ENCODE measurements at regions not wholly inside any gene's neighbourhood (a gene's known extent, or its start where the extent isn't known, plus 50 kb on each side); places are given as distances from the start of the nearest gene placed in this dataset.

- Mint-ChIP-seq H3K4me3 (no peak overlapping the region), H3K9me3 (no peaks in the 10 kb centered on the region), H3K4me1 (no peaks in the 10 kb centered on the region), H3K36me3 (no peaks in the 10 kb centered on the region), H3K27ac (no peak overlapping the region), H3K27me3 (ENCODE audit: low read depth in 3 of 3) (peaks cover 0 to 2% (median 2%) of the 10 kb centered on the region in 3 donors)
- DNase-seq = no peak
Observed at GRCh38 chr6:21977346-21977745, 319.5 kb downstream of the PRL start.

GRCh38 chr6:21981235-21981833 is 315.5 kb downstream of the PRL start:
- H3K27ac Mint-ChIP-seq = no peak overlapping the region

GRCh38 chr6:21984135-21984534 is 312.7 kb downstream of the PRL start:
- H3K9me3 Mint-ChIP-seq = no peaks in the 10 kb centered on the region
- peaks cover 15 to 16% of the 10 kb centered on the region in 2 donors for H3K4me1 Mint-ChIP-seq
- no peaks in the 10 kb centered on the region for H3K36me3 Mint-ChIP-seq

More at GRCh38 chr6:21981235-21981833, 315.5 kb downstream of the PRL start:
- Mint-ChIP-seq H3K9me3 (no peaks in the 10 kb centered on the region), H3K36me3 (no peaks in the 10 kb centered on the region), H3K4me3 (no peak overlapping the region), H3K27me3 (ENCODE audit: low read depth in 3 of 3) (peaks cover 0 to 2% (median 2%) of the 10 kb centered on the region in 3 donors), H3K4me1 (peaks cover 0 to 1% of the 10 kb centered on the region in 2 donors)
- no peak for DNase-seq

GRCh38 chr6:21984561-21984960 is 312.3 kb downstream of the PRL start:
- Mint-ChIP-seq H3K27me3 (ENCODE audit: low read depth in 3 of 3) (peaks cover 0 to 2% (median 2%) of the 10 kb centered on the region in 3 donors), H3K9me3 (no peaks in the 10 kb centered on the region), H3K4me3 (no peak overlapping the region), H3K36me3 (no peaks in the 10 kb centered on the region), H3K27ac (no peak overlapping the region), H3K4me1 (peaks cover 15 to 16% of the 10 kb centered on the region in 2 donors)
- no peak for DNase-seq

More at GRCh38 chr6:21984135-21984534, 312.7 kb downstream of the PRL start:
- Mint-ChIP-seq H3K27me3 (ENCODE audit: low read depth in 3 of 3) (peaks cover 0 to 2% (median 2%) of the 10 kb centered on the region in 3 donors), H3K27ac (no peak overlapping the region), H3K4me3 (no peak overlapping the region)
- DNase-seq = no peak

GRCh38 chr6:21985904-21986303 is 310.9 kb downstream of the PRL start:
- H3K4me3 Mint-ChIP-seq = no peak overlapping the region
- DNase-seq = no peak
- H3K27ac Mint-ChIP-seq = no peak overlapping the region
- no peaks in the 10 kb centered on the region for H3K9me3 Mint-ChIP-seq
- H3K27me3 Mint-ChIP-seq (ENCODE audit: low read depth in 3 of 3) = peaks cover 0 to 2% (median 0%) of the 10 kb centered on the region in 3 donors
- no peaks in the 10 kb centered on the region for H3K36me3 Mint-ChIP-seq
- peaks cover 15 to 16% of the 10 kb centered on the region in 2 donors for H3K4me1 Mint-ChIP-seq

GRCh38 chr6:21986703-21987102 is 310.1 kb downstream of the PRL start:
- Mint-ChIP-seq H3K36me3 (no peaks in the 10 kb centered on the region), H3K4me1 (peaks cover 15 to 16% of the 10 kb centered on the region in 2 donors), H3K27ac (peak overlapping the region in 1 of 6 donors; percentile 66), H3K27me3 (ENCODE audit: low read depth in 3 of 3) (no peaks in the 10 kb centered on the region), H3K9me3 (no peaks in the 10 kb centered on the region), H3K4me3 (peak overlapping the region in 1 of 5 donors; percentile 63)
- no peak for DNase-seq

DNA sequence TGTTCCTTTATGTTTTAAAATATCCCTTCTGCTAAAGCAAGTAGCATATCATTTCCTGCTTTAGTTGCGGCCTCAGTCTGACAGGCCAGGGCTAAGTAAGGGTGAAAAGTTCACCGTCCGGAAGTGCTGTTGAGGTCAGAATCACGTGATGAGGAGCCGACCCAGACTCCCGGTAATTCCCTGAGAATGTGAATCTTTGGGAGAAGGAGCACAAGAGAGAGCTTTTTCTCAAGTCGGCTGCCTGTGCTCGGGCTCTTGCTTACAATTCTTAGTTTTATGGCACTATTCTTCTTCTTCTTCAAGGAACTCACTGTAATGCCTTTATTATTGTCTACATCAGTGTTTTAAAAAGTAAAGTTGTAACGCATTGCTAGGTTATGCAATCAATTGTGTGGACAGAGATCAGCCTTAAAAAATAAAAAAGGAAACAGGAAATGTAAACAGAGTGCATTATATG is 309.3 kb downstream of the PRL start:
- Mint-ChIP-seq H3K4me3 (peak overlapping the region; percentile 7 to 63 (median 51)), H3K9me3 (no peaks in the 10 kb centered on the region), H3K27ac (peak overlapping the region in 2 of 6 donors; percentile 27 to 66), H3K36me3 (no peaks in the 10 kb centered on the region), H3K4me1 (peaks cover 15 to 16% of the 10 kb centered on the region in 2 donors), H3K27me3 (ENCODE audit: low read depth in 3 of 3) (peaks cover 0 to 2% (median 0%) of the 10 kb centered on the region in 3 donors)
- DNase-seq = peak; percentile 1 to 20 (median 2)

- Mint-ChIP-seq H3K27ac (no peak overlapping the region), H3K4me1 (peaks cover 15 to 16% of the 10 kb centered on the region in 2 donors), H3K4me3 (no peak overlapping the region), H3K27me3 (ENCODE audit: low read depth in 3 of 3) (peaks cover 2% of the 10 kb centered on the region in 3 donors), H3K9me3 (no peaks in the 10 kb centered on the region), H3K36me3 (no peaks in the 10 kb centered on the region)
- DNase-seq = no peak
Observed at GRCh38 chr6:21990577-21990976, 306.3 kb downstream of the PRL start.

DNA sequence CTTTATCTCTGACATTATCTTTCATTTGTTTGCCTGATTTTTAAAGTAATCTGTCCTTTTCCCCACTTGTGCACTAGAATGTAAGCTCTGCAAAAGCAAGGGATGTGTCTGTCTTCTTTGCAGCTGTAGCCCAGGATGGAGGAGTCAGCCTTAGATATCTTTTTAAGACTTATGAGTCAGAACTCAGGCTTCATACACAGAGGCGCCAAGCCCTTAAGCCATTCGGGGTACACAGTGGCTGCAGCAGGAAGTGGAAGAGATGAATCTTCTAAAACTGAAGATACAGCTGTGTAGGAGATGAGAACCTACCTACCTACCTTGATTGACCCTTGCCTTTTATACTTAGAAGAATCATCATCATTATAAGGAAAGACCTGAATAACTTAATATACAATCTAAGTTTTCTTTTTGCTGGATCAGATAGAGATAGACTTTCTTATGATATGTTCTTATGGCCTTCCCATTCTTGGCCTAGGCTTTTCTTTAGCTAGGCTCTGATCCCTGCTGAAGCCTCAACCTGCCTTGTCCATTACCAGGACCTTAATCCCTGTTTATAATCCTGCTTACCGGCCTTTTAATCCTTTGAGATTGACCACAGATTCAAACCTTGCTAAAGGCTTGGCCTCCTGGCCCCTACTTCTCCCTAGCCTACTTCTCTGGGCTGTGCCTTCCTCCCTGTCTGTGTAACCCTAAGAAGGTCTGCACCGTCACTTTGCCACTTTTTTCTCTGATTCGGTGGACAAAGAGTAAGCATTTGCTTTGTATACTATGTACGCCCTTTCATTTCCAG is 304.5 kb downstream of the PRL start:
- no peaks in the 10 kb centered on the region for H3K9me3 Mint-ChIP-seq
- H3K4me1 Mint-ChIP-seq = peaks cover 4 to 6% of the 10 kb centered on the region in 2 donors
- H3K27me3 Mint-ChIP-seq (ENCODE audit: low read depth in 3 of 3) = peaks cover 2% of the 10 kb centered on the region in 3 donors
- no peak for DNase-seq
- no peaks in the 10 kb centered on the region for H3K36me3 Mint-ChIP-seq
- H3K27ac Mint-ChIP-seq = no peak overlapping the region
- no peak overlapping the region for H3K4me3 Mint-ChIP-seq

DNA sequence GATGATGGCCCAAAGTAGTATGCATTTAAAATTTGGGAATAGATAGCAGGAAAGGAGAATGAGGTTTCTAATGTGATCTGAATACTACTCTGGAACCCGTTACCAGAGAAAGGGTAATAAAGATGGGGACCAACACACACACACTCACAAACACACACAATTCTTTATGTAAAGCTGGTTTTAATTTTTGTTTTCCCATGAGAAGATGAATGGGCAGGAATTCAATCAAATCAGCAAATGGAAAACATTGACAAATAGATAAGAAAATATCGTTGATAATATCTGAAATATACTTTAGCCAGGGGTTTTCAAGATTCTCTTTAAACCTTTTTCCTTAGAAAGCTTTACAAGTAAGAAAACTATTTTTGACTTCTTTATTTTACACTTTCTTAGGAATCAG is 303.0 kb downstream of the PRL start:
- Mint-ChIP-seq H3K4me3 (no peak overlapping the region), H3K4me1 (no peaks in the 10 kb centered on the region), H3K9me3 (no peaks in the 10 kb centered on the region), H3K27me3 (ENCODE audit: low read depth in 3 of 3) (peaks cover 2% of the 10 kb centered on the region in 3 donors), H3K36me3 (no peaks in the 10 kb centered on the region), H3K27ac (no peak overlapping the region)
- no peak for DNase-seq

DNA sequence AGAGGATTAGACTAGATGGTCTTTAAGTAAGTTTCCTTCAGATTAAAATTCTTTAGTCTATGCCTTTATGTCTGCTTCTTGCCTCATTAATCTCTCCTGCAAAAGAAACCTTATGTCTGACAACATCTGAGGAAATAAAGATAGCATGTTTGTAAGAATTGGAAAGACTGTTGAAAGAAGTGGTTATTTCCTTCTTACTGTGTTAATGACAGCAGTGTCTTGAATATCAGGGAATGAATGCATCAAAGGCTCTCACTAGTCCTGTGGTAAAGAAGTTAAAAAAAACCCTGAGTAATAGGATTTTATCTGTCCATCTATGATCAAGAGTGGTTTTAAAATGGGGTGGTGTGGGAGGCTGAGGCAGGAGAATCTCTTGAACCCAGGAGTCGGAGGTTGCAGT is 302.0 kb downstream of the PRL start:
- Mint-ChIP-seq H3K27ac (no peak overlapping the region), H3K9me3 (no peaks in the 10 kb centered on the region), H3K4me1 (no peaks in the 10 kb centered on the region), H3K27me3 (ENCODE audit: low read depth in 3 of 3) (peaks cover 2 to 3% (median 2%) of the 10 kb centered on the region in 3 donors), H3K4me3 (no peak overlapping the region), H3K36me3 (no peaks in the 10 kb centered on the region)
- no peak for DNase-seq

GRCh38 chr6:21995318-21995717 is 301.5 kb downstream of the PRL start:
- peaks cover 2 to 6% (median 4%) of the 10 kb centered on the region in 3 donors for H3K27me3 Mint-ChIP-seq (ENCODE audit: low read depth in 3 of 3)
- H3K36me3 Mint-ChIP-seq = no peaks in the 10 kb centered on the region
- H3K27ac Mint-ChIP-seq = no peak overlapping the region
- H3K4me1 Mint-ChIP-seq = no peaks in the 10 kb centered on the region
- H3K4me3 Mint-ChIP-seq = no peak overlapping the region
- H3K9me3 Mint-ChIP-seq = no peaks in the 10 kb centered on the region
- no peak for DNase-seq

DNA sequence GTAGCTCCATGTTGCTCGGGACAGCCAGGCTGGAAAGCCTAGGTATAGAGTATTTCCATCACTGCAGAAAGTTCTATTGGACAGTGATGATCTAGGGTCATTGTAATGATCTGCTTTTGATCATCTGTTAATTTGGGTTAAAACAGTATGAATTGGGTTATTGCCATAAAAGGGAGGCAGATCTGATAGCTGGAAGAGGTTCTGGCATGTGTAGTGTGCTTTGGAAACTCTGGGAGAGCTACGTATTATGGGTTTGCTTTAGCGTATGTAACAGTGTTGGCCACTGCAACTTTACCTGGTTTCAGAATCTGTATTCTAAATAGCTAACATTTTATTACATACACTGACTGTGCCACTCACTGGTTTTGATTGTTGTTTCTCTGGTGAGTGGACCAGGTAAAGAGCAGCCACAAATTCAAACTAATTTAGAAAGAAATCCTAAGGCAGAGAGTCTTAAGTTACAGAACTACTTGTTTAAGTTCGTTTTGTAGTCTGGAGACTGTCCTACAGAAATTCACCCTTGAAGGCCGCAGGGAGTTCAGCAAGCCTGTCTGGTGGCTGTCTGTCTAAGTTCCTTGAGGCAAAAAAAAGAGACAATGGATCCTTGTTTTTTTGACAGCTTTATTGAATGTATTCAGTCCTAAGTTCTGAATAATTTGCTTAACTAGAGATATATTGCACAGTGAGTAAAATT is 300.3 kb downstream of the PRL start:
- H3K27me3 Mint-ChIP-seq (ENCODE audit: low read depth in 3 of 3) = peaks cover 4 to 6% (median 5%) of the 10 kb centered on the region in 3 donors

More for the DNA sequence above, 300.3 kb downstream of the PRL start:
- H3K27ac Mint-ChIP-seq = no peak overlapping the region
- H3K9me3 Mint-ChIP-seq = no peaks in the 10 kb centered on the region
- no peaks in the 10 kb centered on the region for H3K4me1 Mint-ChIP-seq
- H3K4me3 Mint-ChIP-seq = no peak overlapping the region
- no peak for DNase-seq
- H3K36me3 Mint-ChIP-seq = no peaks in the 10 kb centered on the region

Measured in immature natural killer cell (primary cell).